Transverse colon (tissue), 4 donors: ENCODE measurements at regions not wholly inside any gene's neighbourhood (a gene's known extent, or its start where the extent isn't known, plus 50 kb on each side); places are given as distances from the start of the nearest gene placed in this dataset.

Source experiments
- DNase-seq: peaks from one replicate; pipeline ENCODE4 v3.0.0-alpha.2; 2019
- H3K27ac ChIP-seq, 4 donors: fragments of 200-600 bp; sonication (generic); 2 replicates each; pipeline ENCODE4 v1.5.1; 2016 to 2018; ENCODE audit warnings: inconsistent platforms in 4 of 4
- H3K27me3 ChIP-seq: fragments of 200-600 bp; sonication (generic); 2 replicates; pipeline ENCODE4 v1.5.1; 2017; ENCODE audit warnings: inconsistent platforms
- H3K36me3 ChIP-seq, 4 donors: fragments of 200-600 bp; sonication (generic); 2 replicates each; pipeline ENCODE4 v1.5.1; 2017 to 2019; ENCODE audit warnings: inconsistent platforms in 4 of 4
- H3K4me1 ChIP-seq, 4 donors: fragments of 200-600 bp; sonication (generic); 2 replicates each; pipeline ENCODE4 v1.5.1; 2017 to 2020; ENCODE audit warnings: inconsistent platforms in 4 of 4
- H3K4me3 ChIP-seq, 4 donors: fragments of 200-600 bp; sonication (generic); 1 replicate in 1 of 4; 2 replicates in 3 of 4; pipeline versions ENCODE4 v1.5.1 to v1.6.1; 2017 to 2019; ENCODE audit warnings: inconsistent platforms in 4 of 4
- H3K9me3 ChIP-seq, 2 donors: fragments of 200-600 bp; sonication (generic); 2 replicates each; pipeline ENCODE4 v1.5.1; 2017 to 2019; ENCODE audit warnings: inconsistent platforms in 2 of 2
- EP300 ChIP-seq: sonication (generic); formaldehyde crosslinking; IDR thresholded peaks from one replicate; pipeline ENCODE4 v1.6.1; 2017; ENCODE audit warnings: antibody characterized with exemption, low read depth
- POLR2A ChIP-seq: fragments of 450-650 bp; IDR thresholded peaks from one replicate; pipeline ENCODE4 v1.6.1; 2016; ENCODE audit warnings: antibody characterized with exemption, mild to moderate bottlenecking, moderate library complexity
- POLR2AphosphoS5 ChIP-seq, 3 donors: sonication (generic); formaldehyde crosslinking; IDR thresholded peaks; one replicate each; pipeline ENCODE4 v1.6.1; 2016; ENCODE audit warnings: antibody characterized with exemption in 3 of 3
- WGBS, 2 donors: methylation state at CpG; one replicate each; pipeline ENCODE4 v1.1.5; 2018; ENCODE audit warnings: low coverage in 1 of 2; 5-methylcytosine and 5-hydroxymethylcytosine counted together
- in situ Hi-C, 4 donors: fragments of 200-750 bp; cut with MboI; loops; one replicate each; pipeline versions ENCODE4 v1.15.0 to v1.15.1; 2017; ENCODE audit warnings: low sequenced_read_pairs in 3 of 4, low pct_ligation_motif_present in 1 of 4, low pct_unique_long_range_greater_than_20kb in 1 of 4
- intact Hi-C: fragments of 100-400 bp; cut with DNase I; formaldehyde crosslinking; loops from one replicate; pipeline ENCODE4 v1.15.1; 2023; ENCODE audit warnings: low total_unique reads
- TF ChIP-seq, protein P1 (sequence below), 5 experiments: fragments of 200-600 bp in 3 of 5; fragments of 450-650 bp in 2 of 5; sonication (generic) in 3 of 5; IDR thresholded peaks; 1 replicate in 2 of 5; 2 replicates in 3 of 5; pipeline ENCODE4 v1.5.1; 2016 to 2017; ENCODE audit warnings: antibody characterized with exemption in 5 of 5, inconsistent platforms in 3 of 5, mild to moderate bottlenecking in 2 of 5, moderate library complexity in 1 of 5

DNA sequence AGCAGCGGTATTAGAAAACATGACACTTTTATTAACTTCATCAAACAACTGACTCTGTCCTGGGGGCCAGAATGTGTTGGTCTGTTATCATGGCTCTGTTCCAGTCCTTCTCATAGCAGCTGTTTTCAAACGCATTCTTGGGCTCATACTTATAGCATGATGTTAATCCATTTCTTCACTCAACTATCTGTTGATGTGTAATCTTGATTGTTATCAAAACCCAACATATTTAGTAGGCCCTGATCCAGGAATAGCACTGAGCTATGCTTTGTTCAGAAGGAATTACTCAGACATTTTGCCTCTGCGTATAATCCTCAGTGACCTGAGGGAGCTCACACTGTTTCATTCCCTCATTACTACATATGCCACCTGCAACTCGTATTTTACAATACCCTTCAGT is 315.9 kb downstream of the BMP4 start:
- intact Hi-C loops = no loop called here
- TF ChIP-seq EP300 (no peak), POLR2AphosphoS5 (IDR thresholded peaks at IDR 0.05) (no peak), POLR2A (no peak)
- TF ChIP-seq, protein P1, sequence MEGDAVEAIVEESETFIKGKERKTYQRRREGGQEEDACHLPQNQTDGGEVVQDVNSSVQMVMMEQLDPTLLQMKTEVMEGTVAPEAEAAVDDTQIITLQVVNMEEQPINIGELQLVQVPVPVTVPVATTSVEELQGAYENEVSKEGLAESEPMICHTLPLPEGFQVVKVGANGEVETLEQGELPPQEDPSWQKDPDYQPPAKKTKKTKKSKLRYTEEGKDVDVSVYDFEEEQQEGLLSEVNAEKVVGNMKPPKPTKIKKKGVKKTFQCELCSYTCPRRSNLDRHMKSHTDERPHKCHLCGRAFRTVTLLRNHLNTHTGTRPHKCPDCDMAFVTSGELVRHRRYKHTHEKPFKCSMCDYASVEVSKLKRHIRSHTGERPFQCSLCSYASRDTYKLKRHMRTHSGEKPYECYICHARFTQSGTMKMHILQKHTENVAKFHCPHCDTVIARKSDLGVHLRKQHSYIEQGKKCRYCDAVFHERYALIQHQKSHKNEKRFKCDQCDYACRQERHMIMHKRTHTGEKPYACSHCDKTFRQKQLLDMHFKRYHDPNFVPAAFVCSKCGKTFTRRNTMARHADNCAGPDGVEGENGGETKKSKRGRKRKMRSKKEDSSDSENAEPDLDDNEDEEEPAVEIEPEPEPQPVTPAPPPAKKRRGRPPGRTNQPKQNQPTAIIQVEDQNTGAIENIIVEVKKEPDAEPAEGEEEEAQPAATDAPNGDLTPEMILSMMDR (IDR thresholded peaks at IDR 0.05) = no peak
- Histone ChIP-seq H3K27me3 (no peaks in the 10 kb centered on the region), H3K36me3 (no peaks in the 10 kb centered on the region), H3K27ac (no peak overlapping the region), H3K4me1 (no peaks in the 10 kb centered on the region), H3K4me3 (no peak overlapping the region), H3K9me3 (no peaks in the 10 kb centered on the region)
- in situ Hi-C loops = no loop called here
- WGBS, 2 donors = 60 to 68% methylated on average over 3 to 4 of the region's 4 CpGs
- DNase-seq = no peak

DNA sequence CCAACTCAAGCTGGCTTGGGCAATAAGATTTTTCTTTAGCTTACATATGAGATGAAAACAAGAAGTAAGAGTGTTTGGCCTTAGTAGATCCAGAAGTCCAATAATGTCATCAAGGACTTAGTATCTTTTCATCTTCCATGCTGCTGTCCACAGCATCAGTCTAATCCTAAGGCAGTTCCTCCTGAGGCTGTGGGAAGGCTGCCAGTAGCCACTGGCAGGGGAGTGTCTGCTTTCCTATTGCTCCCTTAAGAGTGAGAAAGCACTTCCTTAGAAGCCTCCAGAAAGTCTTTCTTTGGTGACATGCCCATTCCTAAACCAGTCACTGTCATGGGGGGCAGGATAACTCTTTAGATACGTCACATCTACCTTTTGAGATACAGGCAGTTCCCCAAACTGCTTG is 317.7 kb downstream of the BMP4 start:
- Histone ChIP-seq H3K36me3 (no peaks in the 10 kb centered on the region), H3K4me1 (no peaks in the 10 kb centered on the region), H3K4me3 (no peak overlapping the region), H3K27me3 (no peaks in the 10 kb centered on the region), H3K27ac (no peak overlapping the region), H3K9me3 (no peaks in the 10 kb centered on the region)
- whole genome bisulfite sequencing, 2 donors = 92% methylated on average over 1 of the region's 1 CpG; no CpG with 5 or more reads in 1 of the 2 donors
- intact Hi-C loops (no loop called here), in situ Hi-C loops (no loop called here)
- TF ChIP-seq POLR2A = no peak
- TF ChIP-seq, protein P1 (IDR thresholded peaks at IDR 0.05) = no peak
- TF ChIP-seq EP300 = no peak
- no peak for TF ChIP-seq POLR2AphosphoS5 (IDR thresholded peaks at IDR 0.05)
- DNase-seq = no peak

DNA sequence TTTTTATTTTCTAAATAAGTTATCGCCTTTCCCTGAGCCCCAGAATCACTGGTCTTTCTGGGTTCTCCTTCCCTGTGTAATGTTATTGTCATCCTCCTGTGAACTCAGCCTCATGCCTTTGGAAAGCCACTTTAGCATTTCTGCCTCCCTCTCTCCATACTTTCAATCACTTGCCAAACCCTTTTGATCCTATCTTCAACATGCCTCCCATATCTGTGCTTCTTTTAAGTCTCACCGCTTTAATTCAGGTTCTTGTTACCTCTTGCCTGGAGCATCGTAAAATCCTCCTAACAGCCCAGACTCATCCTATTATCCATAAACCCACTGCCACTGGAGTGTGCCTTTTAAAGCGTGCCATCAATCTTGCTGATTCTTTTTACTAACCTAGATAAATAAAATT is 321.8 kb downstream of the BMP4 start:
- TF ChIP-seq POLR2A = no peak
- TF ChIP-seq EP300 = no peak
- TF ChIP-seq, protein P1 (IDR thresholded peaks at IDR 0.05) = no peak
- TF ChIP-seq POLR2AphosphoS5 (IDR thresholded peaks at IDR 0.05) = no peak
- 75 to 87% methylated on average over 4 of the region's 4 CpGs for WGBS, 2 donors
- Histone ChIP-seq H3K4me3 (no peak overlapping the region), H3K9me3 (no peaks in the 10 kb centered on the region), H3K36me3 (no peaks in the 10 kb centered on the region), H3K27ac (no peak overlapping the region), H3K4me1 (no peaks in the 10 kb centered on the region), H3K27me3 (no peaks in the 10 kb centered on the region)
- in situ Hi-C loops = no loop called here
- intact Hi-C loops = no loop called here
- no peak for DNase-seq

DNA sequence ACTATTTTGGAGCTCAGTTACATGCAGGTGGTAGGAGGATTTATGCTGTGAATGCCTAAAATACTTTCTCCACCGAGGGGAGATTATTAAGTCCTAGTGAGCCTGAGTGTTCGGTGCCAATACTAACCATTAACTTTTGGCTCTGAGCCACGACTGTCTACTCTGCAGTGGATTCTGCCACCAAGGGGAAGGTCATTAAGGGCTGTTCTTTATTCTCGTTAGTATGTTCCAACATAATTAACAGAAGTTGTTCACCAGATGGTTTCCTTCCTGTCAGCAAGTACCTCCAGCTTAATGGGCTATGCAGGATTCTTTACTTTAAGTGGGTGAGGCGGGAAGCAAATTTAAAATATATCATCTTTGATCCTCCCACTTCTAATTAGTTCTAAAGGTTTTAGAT is 326.3 kb downstream of the BMP4 start:
- intact Hi-C loops = no loop called here
- DNase-seq = no peak
- in situ Hi-C loops = no loop called here

More for the DNA sequence above, 326.3 kb downstream of the BMP4 start:
- H3K27me3 ChIP-seq = no peaks in the 10 kb centered on the region
- no peaks in the 10 kb centered on the region for H3K9me3 ChIP-seq
- WGBS, 2 donors = 35 to 47% methylated on average over 5 of the region's 5 CpGs
- H3K4me3 ChIP-seq = no peak overlapping the region
- H3K4me1 ChIP-seq = no peaks in the 10 kb centered on the region
- TF ChIP-seq POLR2AphosphoS5 (IDR thresholded peaks at IDR 0.05) (no peak), POLR2A (no peak), EP300 (no peak)
- TF ChIP-seq, protein P1 (IDR thresholded peaks at IDR 0.05) = no peak
- H3K36me3 ChIP-seq = no peaks in the 10 kb centered on the region
- H3K27ac ChIP-seq = no peak overlapping the region
